ENCODE measurements at regions not wholly inside any gene's neighbourhood (a gene's known extent, or its start where the extent isn't known, plus 50 kb on each side); places are given as distances from the start of the nearest gene placed in this dataset.

DNA sequence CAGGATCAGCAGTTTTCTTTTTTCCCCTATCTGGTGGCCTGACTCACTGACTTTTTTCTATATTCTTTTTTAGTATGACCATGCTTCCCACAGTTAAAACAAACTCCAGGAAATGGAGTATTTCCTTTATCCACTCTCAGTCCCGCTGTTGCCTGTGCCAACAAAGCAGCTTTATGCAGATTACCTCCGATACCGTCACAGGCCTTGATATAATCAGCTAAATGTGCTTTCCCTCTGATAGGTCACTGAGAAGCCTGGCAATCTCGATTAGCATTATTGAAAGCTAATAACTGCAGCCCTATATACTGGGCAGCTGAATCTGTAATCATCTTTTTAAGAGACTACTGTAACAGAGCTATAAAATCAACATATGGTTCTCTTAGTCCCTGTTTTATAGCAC lies 243.6 kb downstream of the KIF21A start (continued):
- no peak for TF ChIP-seq CHD7 (IDR thresholded peaks at IDR 0.05; ENCODE audit: insufficient replicate concordance, low read length)
- no peak for TF ChIP-seq SIN3A (conservative IDR thresholded peaks at IDR 0.05 in 1 of 2, IDR thresholded peaks at IDR 0.05 in 1 of 2; ENCODE audit: low read depth in 1 of 2, low read length in 2 of 2)
- no peak for TF ChIP-seq TAF1 (IDR thresholded peaks at IDR 0.05; ENCODE audit: low read depth, low read length)
- TF ChIP-seq PHF8 (conservative IDR thresholded peaks at IDR 0.05; ENCODE audit: low read depth, low read length), result no peak
- no peak for TF ChIP-seq CEBPB (IDR thresholded peaks at IDR 0.05; ENCODE audit: low read depth, low read length)
- TF ChIP-seq CHD2 (IDR thresholded peaks at IDR 0.05; ENCODE audit: low read length), result no peak
- TF ChIP-seq BCL11A (IDR thresholded peaks at IDR 0.05; ENCODE audit: low read depth in 2 of 2, low read length in 2 of 2), result no peak
- TF ChIP-seq EZH2 (IDR thresholded peaks at IDR 0.05; ENCODE audit: low read depth, low read length, severe bottlenecking), result no peak
- TF ChIP-seq NANOG (IDR thresholded peaks at IDR 0.05; ENCODE audit: insufficient read depth, low read depth, low read length, poor library complexity, severe bottlenecking), result no peak
- no peak for TF ChIP-seq MAFK (IDR thresholded peaks at IDR 0.05; ENCODE audit: low read depth, low read length)
- no peak for TF ChIP-seq SIRT6 (IDR thresholded peaks at IDR 0.05; ENCODE audit: low read length)
